HG03280 (cell line): ENCODE measurements at regions not wholly inside any gene's neighbourhood (a gene's known extent, or its start where the extent isn't known, plus 50 kb on each side); places are given as distances from the start of the nearest gene placed in this dataset.
"Not testable (repeated sequence)": the region's sequence is repeated elsewhere in the genome, so short reads cannot be mapped to it uniquely, and the experiment has no call there.

ENCODE experiments used
- ATAC-seq: cut with Tn5 transposase; IDR thresholded peaks from one replicate; pipeline ENCODE4 v1.9.1; 2021; ENCODE audit warnings: mild to moderate bottlenecking, moderate library complexity; ENCODE audit not compliant: unreplicated experiment

DNA sequence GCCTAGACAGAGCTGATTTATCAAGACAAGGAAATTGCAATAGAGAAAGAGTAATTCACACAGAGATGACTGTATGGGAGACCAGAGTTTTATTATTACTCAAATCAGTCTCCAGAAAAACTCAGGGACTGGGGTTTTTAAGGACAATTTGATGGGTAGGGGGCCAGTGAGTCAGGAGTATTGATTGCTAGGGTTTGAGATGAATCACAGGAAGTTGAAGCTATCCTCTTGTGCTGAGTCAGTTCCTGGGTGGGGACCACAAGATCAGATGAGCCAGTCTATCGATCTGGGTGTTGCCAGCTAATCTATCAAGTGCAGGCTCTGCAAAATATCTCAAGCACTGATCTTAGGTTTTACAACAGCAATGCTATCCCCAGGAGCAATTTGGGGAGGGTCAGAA is 87.4 kb upstream of the TGIF2LY start:
- not testable (repeated sequence) for ATAC-seq

DNA sequence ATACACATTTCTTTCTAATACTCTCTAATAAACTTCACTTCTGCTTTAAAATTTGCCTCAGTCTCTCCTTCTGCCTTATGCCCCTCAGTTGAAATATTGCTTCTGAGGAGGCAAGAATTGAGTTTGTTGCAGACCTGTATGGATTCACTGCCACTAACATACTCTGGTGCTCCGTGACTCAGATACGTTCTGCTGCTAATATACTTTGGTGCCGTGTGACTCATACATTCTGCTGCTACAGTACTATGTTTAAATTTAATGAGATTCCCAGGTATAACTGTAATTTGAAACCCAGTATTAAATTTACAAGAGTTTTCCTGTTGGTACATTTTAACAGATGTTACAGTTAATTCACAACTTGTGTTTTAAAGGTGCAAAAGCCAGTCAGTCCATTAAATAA is 84.3 kb upstream of the TGIF2LY start:
- not testable (repeated sequence) for ATAC-seq

DNA sequence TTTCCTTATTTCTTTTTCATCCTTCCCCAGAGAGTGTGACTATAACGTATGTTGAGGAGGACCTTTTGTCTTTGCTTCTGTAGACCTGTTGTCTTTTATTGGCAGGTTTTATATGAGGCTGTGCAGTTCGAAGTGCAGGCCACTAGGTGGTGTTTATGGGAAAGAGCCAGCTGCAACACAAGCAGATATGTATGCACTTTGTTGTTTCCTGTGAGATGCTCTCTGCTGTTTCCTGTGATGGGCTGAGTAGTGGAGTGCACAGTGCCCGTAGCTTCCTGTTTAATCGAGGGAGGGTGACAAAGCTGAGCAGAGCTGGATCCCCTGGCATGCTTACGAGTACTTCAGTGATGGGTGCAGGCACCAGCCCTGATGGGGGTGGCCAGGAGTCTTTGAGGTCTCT is 51.8 kb upstream of the TGIF2LY start:
- ATAC-seq = peak; percentile 98
